Endothelial cell of umbilical vein (primary cell): ENCODE measurements at regions not wholly inside any gene's neighbourhood (a gene's known extent, or its start where the extent isn't known, plus 50 kb on each side); places are given as distances from the start of the nearest gene placed in this dataset.

Source experiments
- BruUV-seq: library from RNA; stranded (reverse); fragments of 400-500 nt; replicated peaks from 2 replicates; lab custom pipeline; 2021; lab: Mats Ljungman, UMichigan
- CTCF ChIA-PET: fragments of 300-600, 350-600 bp; sonication (Branson Sonifier 250); formaldehyde crosslinking; loops from one replicate; lab custom pipeline; 2021; ENCODE audit warnings: antibody characterized with exemption, inconsistent platforms; lab: Charles Lee
- POLR2A ChIA-PET: fragments of 300-600, 350-600 bp; sonication (Branson Sonifier 250); formaldehyde crosslinking; loops from one replicate; lab custom pipeline; 2021; ENCODE audit warnings: antibody characterized with exemption, inconsistent platforms; lab: Charles Lee
- DNase-seq: peaks from one replicate; pipeline ENCODE4 v3.0.0-alpha.2; 2011; ENCODE audit warnings: low read depth, low spot score
- FAIRE-seq: peaks from 2 replicates; lab custom pipeline; 2011; peaks lifted over from hg19 to GRCh38; lab: Jason Lieb, UNC
- H2AFZ ChIP-seq: 2 replicates; pipeline ENCODE4 v1.6.0; 2012; ENCODE audit warnings: low read depth, low read length, control low read depth, inconsistent platforms
- H3K27ac ChIP-seq: 2 replicates; pipeline ENCODE4 v1.5.1; 2011; ENCODE audit warnings: low read depth, mild to moderate bottlenecking, control low read depth, low read length, moderate library complexity; ENCODE audit not compliant: insufficient read depth
- H3K27me3 ChIP-seq, 2 experiments: 2 replicates each; pipeline versions ENCODE4 v1.6.0 to v1.6.1; 2011; ENCODE audit warnings: low read length in 2 of 2, mixed read lengths in 1 of 2; ENCODE audit not compliant: control insufficient read depth in 2 of 2, insufficient read depth in 2 of 2
- H3K36me3 ChIP-seq, 2 experiments: 2 replicates in 1 of 2; 3 replicates in 1 of 2; pipeline ENCODE4 v1.5.1; 2011; ENCODE audit warnings: low read length in 2 of 2, mild to moderate bottlenecking in 1 of 2, moderate library complexity in 1 of 2; ENCODE audit not compliant: control insufficient read depth in 2 of 2, insufficient read depth in 2 of 2; ENCODE audit errors: extremely low read depth in 1 of 2
- H3K4me1 ChIP-seq: 3 replicates; pipeline ENCODE4 v1.5.1; 2011; ENCODE audit warnings: mild to moderate bottlenecking, low read length; ENCODE audit not compliant: control insufficient read depth, insufficient read depth; ENCODE audit errors: extremely low read depth
- H3K4me2 ChIP-seq: 2 replicates; pipeline ENCODE4 v1.6.1; 2011; ENCODE audit warnings: low read length, control low read depth, mixed read lengths; ENCODE audit not compliant: insufficient read depth
- H3K4me3 ChIP-seq, 3 experiments: fragments of 200-600 bp in 1 of 3; sonication (generic), shearing (Covaris generic) in 1 of 3; replicated peaks in 1 of 3; 2 replicates each; pipeline ENCODE4 v1.5.1; 2011 to 2016; ENCODE audit warnings: control low read depth in 3 of 3, low read length in 3 of 3, mild to moderate bottlenecking in 2 of 3, inconsistent platforms in 1 of 3, low read depth in 1 of 3, moderate library complexity in 1 of 3; ENCODE audit not compliant: insufficient read depth in 1 of 3
- H3K79me2 ChIP-seq: 2 replicates; pipeline ENCODE4 v1.6.0; 2012; ENCODE audit warnings: low read length, inconsistent platforms; ENCODE audit not compliant: control insufficient read depth, insufficient read depth
- H3K9ac ChIP-seq: replicated peaks from 2 replicates; pipeline ENCODE3; 2011; ENCODE audit warnings: low read length, control low read depth; ENCODE audit not compliant: insufficient read depth; ENCODE audit errors: extremely low read depth
- H3K9me1 ChIP-seq: replicated peaks from 3 replicates; pipeline ENCODE4 v1.6.0; 2011; ENCODE audit warnings: mild to moderate bottlenecking, low read length; ENCODE audit not compliant: control insufficient read depth, insufficient read depth; ENCODE audit errors: extremely low read depth
- H3K9me3 ChIP-seq: replicated peaks from 2 replicates; pipeline ENCODE4 v1.5.1; 2012; ENCODE audit warnings: low read length, inconsistent platforms; ENCODE audit not compliant: control insufficient read depth, insufficient read depth
- H4K20me1 ChIP-seq: replicated peaks from 2 replicates; pipeline ENCODE3; 2011; ENCODE audit warnings: mild to moderate bottlenecking, low read length; ENCODE audit not compliant: control insufficient read depth, insufficient read depth; ENCODE audit errors: extremely low read depth
- CTCF ChIP-seq, 2 donors: IDR thresholded peaks; 1 replicate in 1 of 2; 2 replicates in 1 of 2; pipeline ENCODE4 v1.5.1; 2011; ENCODE audit warnings: low read length in 2 of 2, mild to moderate bottlenecking in 2 of 2, moderate library complexity in 2 of 2, control low read depth in 1 of 2, inconsistent platforms in 1 of 2, low read depth in 1 of 2; ENCODE audit not compliant: insufficient read depth in 1 of 2; ENCODE audit errors: extremely low read depth in 1 of 2
- EZH2 ChIP-seq: IDR thresholded peaks from 2 replicates; pipeline ENCODE4 v1.6.1; 2012; ENCODE audit warnings: borderline replicate concordance, low read depth, mild to moderate bottlenecking, moderate library complexity, low read length, inconsistent platforms; ENCODE audit not compliant: severe bottlenecking
- FOS ChIP-seq: IDR thresholded peaks from 2 replicates; pipeline ENCODE4 v1.6.1; 2011; ENCODE audit warnings: mild to moderate bottlenecking, low read length, moderate library complexity, borderline replicate concordance; ENCODE audit not compliant: insufficient read depth
- MYC ChIP-seq: IDR thresholded peaks from one replicate; pipeline ENCODE4 v1.6.1; 2011; ENCODE audit warnings: mild to moderate bottlenecking, low read depth, low read length
- POLR2A ChIP-seq: IDR thresholded peaks from 2 replicates; pipeline ENCODE4 v1.6.1; 2012; ENCODE audit warnings: low read depth, mild to moderate bottlenecking, control low read depth, low read length
- POLR2AphosphoS5 ChIP-seq: IDR thresholded peaks from 2 replicates; pipeline ENCODE4 v1.6.1; 2012; ENCODE audit warnings: low read depth, mild to moderate bottlenecking, control low read depth, low read length, moderate library complexity; ENCODE audit not compliant: insufficient read depth
- dilution Hi-C: fragments of 300-500 bp; cut with MboI; formaldehyde crosslinking; loops from one replicate; pipeline ENCODE4 v1.15.0; 2019; ENCODE audit warnings: low sequenced_read_pairs; ENCODE audit not compliant: extremely low pct_ligation_motif_present
- intact Hi-C: fragments of 100-400 bp; cut with micrococcal nuclease; formaldehyde crosslinking; loops from one replicate; pipeline ENCODE4 v1.10.0; 2022
- TF ChIP-seq, protein P1 (sequence below): IDR thresholded peaks from 2 replicates; pipeline ENCODE4 v1.6.1; 2011; ENCODE audit not compliant: insufficient read depth, insufficient read length

DNA sequence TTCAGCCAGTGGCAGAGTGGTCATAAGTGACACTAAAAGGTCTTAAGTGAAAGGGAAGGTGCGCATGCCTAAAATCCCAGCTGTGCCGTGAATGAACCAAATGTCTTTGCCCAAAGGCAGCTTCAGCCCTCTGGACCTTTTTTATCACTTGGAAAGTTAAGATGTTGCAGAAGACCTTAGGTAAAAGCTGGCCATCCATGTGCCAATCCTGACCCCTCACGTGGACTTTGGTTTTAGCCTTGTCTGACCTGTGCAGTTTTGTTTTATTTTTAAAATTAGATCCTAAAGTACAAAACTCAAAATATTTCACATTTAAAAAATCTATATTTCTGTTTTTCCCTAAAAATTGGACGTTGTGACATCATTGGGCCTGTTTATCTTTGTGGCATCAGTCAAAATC is 429.5 kb downstream of the STK39 start:
- Histone ChIP-seq H3K36me3 (no peaks in the 10 kb centered on the region), H3K79me2 (no peaks in the 10 kb centered on the region), H3K9me3 (no peaks in the 10 kb centered on the region), H3K27ac (no peak overlapping the region), H3K9ac (no peak overlapping the region), H2AFZ (no peak overlapping the region), H3K27me3 (no peaks in the 10 kb centered on the region), H3K4me1 (no peaks in the 10 kb centered on the region), H3K4me2 (no peak overlapping the region), H4K20me1 (no peaks in the 10 kb centered on the region), H3K4me3 (no peak overlapping the region), H3K9me1 (no peaks in the 10 kb centered on the region)
- BruUV-seq, result no TSS peak
- ChIA-PET CTCF (no interaction called here), POLR2A (no interaction called here)
- TF ChIP-seq FOS (no peak), POLR2AphosphoS5 (no peak), EZH2 (no peak), CTCF (IDR thresholded peaks at IDR 0.05; ENCODE audit: extremely low read depth in 1 of 2, insufficient read depth in 1 of 2, low read depth in 1 of 2, low read length in 2 of 2) (no peak), POLR2A (no peak), MYC (no peak)
- TF ChIP-seq, protein P1, sequence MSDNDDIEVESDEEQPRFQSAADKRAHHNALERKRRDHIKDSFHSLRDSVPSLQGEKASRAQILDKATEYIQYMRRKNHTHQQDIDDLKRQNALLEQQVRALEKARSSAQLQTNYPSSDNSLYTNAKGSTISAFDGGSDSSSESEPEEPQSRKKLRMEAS, result no peak
- FAIRE-seq, result no peak
- intact Hi-C loops (no loop called here), dilution Hi-C loops (no loop called here)
- DNase-seq, result no peak
